BJ (cell line): ENCODE measurements at regions not wholly inside any gene's neighbourhood (a gene's known extent, or its start where the extent isn't known, plus 50 kb on each side); places are given as distances from the start of the nearest gene placed in this dataset.

Experiments used
- CTCF ChIA-PET: fragments of 350-600 bp; formaldehyde crosslinking; extraction: SDS; loops from one replicate; lab custom pipeline; 2021; ENCODE audit warnings: antibody characterized with exemption, inconsistent platforms; lab: Yijun Ruan, JAX
- POLR2A ChIA-PET: fragments of 300-600 bp; sonication (Branson Sonifier 250); formaldehyde crosslinking; extraction: SDS; loops from one replicate; lab custom pipeline; 2021; ENCODE audit warnings: antibody characterized with exemption; lab: Charles Lee
- DNase-seq: peaks from one replicate; pipeline ENCODE4 v3.0.0-alpha.2; 2011; ENCODE audit warnings: low read depth
- H3K27me3 ChIP-seq: 2 replicates; pipeline ENCODE4 v1.6.0; 2011; ENCODE audit warnings: low read length; ENCODE audit not compliant: control insufficient read depth, insufficient read depth
- H3K36me3 ChIP-seq: 2 replicates; pipeline ENCODE4 v1.5.1; 2011; ENCODE audit warnings: low read length; ENCODE audit not compliant: control insufficient read depth, insufficient read depth
- H3K4me3 ChIP-seq: 2 replicates; pipeline ENCODE4 v1.5.1; 2011; ENCODE audit warnings: low read depth, mild to moderate bottlenecking, control low read depth, low read length
- TF ChIP-seq, protein P1 (sequence below): IDR thresholded peaks from 2 replicates; pipeline ENCODE4 v1.5.1; 2011; ENCODE audit warnings: low read depth, mild to moderate bottlenecking, control low read depth, inconsistent platforms, low read length, moderate library complexity; ENCODE audit not compliant: insufficient read depth

GRCh38 chr1:99500541-99500940, 145.4 kb upstream of the PALMD start:
- DNase-seq, result no peak
- CTCF ChIA-PET, result interaction anchor here (0.7 to 3.6 kb wide), 2 partner anchors 26 to 48 kb away, joined by 3 to 15 read pairs; no protein-coding TSS in a partner anchor
- Histone ChIP-seq H3K27me3 (no peaks in the 10 kb centered on the region), H3K36me3 (no peaks in the 10 kb centered on the region), H3K4me3 (no peak overlapping the region)
- TF ChIP-seq, protein P1, sequence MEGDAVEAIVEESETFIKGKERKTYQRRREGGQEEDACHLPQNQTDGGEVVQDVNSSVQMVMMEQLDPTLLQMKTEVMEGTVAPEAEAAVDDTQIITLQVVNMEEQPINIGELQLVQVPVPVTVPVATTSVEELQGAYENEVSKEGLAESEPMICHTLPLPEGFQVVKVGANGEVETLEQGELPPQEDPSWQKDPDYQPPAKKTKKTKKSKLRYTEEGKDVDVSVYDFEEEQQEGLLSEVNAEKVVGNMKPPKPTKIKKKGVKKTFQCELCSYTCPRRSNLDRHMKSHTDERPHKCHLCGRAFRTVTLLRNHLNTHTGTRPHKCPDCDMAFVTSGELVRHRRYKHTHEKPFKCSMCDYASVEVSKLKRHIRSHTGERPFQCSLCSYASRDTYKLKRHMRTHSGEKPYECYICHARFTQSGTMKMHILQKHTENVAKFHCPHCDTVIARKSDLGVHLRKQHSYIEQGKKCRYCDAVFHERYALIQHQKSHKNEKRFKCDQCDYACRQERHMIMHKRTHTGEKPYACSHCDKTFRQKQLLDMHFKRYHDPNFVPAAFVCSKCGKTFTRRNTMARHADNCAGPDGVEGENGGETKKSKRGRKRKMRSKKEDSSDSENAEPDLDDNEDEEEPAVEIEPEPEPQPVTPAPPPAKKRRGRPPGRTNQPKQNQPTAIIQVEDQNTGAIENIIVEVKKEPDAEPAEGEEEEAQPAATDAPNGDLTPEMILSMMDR, result no peak
- POLR2A ChIA-PET, result no interaction called here

- TF ChIP-seq, protein P1, result no peak
- ChIA-PET POLR2A (no interaction called here), CTCF (no interaction called here)
- no peaks in the 10 kb centered on the region for H3K27me3 ChIP-seq
- H3K36me3 ChIP-seq, result no peaks in the 10 kb centered on the region
- DNase-seq, result no peak
- H3K4me3 ChIP-seq, result no peak overlapping the region
Measured at GRCh38 chr1:99501871-99502270, 144.0 kb upstream of the PALMD start.

DNA sequence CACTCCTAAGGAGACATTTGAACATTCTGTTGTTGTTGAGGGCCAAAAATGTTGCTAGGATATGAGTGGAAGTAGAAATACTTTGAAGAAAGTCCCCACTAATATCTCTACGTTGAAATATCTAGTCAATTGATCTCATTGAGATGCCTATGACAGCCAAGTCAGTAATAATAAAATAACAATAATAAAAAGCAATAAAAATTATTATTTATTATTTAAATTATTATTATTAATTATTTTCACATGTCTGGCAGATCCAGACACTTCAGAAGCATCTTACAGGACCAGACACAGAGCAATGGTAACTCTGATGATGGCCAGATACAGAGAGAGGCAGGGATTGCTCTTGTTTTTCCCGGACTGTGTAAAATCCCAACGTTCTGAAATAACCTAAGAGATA, 143.5 kb upstream of the PALMD start:
- H3K36me3 ChIP-seq, result no peaks in the 10 kb centered on the region
- POLR2A ChIA-PET, result no interaction called here
- CTCF ChIA-PET, result no interaction called here
- H3K27me3 ChIP-seq, result no peaks in the 10 kb centered on the region
- TF ChIP-seq, protein P1, result no peak
- H3K4me3 ChIP-seq, result no peak overlapping the region
- no peak for DNase-seq

- DNase-seq, result no peak
- ChIA-PET POLR2A (no interaction called here), CTCF (no interaction called here)
- no peaks in the 10 kb centered on the region for H3K27me3 ChIP-seq
- no peaks in the 10 kb centered on the region for H3K36me3 ChIP-seq
- TF ChIP-seq, protein P1, result no peak
- H3K4me3 ChIP-seq, result no peak overlapping the region
Measured at GRCh38 chr1:99503276-99503747, 142.6 kb upstream of the PALMD start.

DNA sequence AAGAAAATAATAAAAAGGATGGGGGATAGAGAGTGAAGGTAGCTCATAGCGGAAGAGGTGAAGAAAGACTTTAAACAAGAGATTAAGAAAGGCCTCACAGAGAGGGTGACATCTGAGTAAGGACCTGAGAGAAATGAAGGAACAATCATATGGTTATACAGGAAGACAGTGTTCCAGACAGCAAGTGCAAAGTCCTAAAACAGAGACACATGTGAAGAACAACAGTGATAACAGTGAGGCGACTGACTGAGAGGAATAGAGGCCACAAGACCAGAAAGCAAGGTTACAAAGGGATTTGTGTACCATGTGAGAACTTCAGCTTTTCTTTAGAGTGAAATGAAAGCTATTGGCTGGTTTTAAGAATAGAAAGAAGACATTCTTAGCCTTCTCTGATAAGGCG, 141.6 kb upstream of the PALMD start:
- CTCF ChIA-PET, result interaction anchor here (1.4 to 1.5 kb wide), 2 partner anchors 23 to 181 kb away, joined by 6 to 7 read pairs; no protein-coding TSS in a partner anchor
- H3K27me3 ChIP-seq, result no peaks in the 10 kb centered on the region
- no peak overlapping the region for H3K4me3 ChIP-seq
- H3K36me3 ChIP-seq, result no peaks in the 10 kb centered on the region
- POLR2A ChIA-PET, result no interaction called here
- DNase-seq, result no peak
- TF ChIP-seq, protein P1, result no peak
